GM18511 (cell line): ENCODE measurements at regions not wholly inside any gene's neighbourhood (a gene's known extent, or its start where the extent isn't known, plus 50 kb on each side); places are given as distances from the start of the nearest gene placed in this dataset.
"Not testable (repeated sequence)": the region's sequence is repeated elsewhere in the genome, so short reads cannot be mapped to it uniquely, and the experiment has no call there.

Experiments
- ATAC-seq: cut with Tn5 transposase; IDR thresholded peaks from one replicate; pipeline ENCODE4 v1.9.1; 2021; ENCODE audit warnings: mild to moderate bottlenecking, moderate library complexity; ENCODE audit not compliant: unreplicated experiment

GRCh38 chr6:112636650-112637262, 289.6 kb downstream of the RFPL4B start:
- ATAC-seq = no peak

GRCh38 chr6:112639391-112639831, 292.3 kb downstream of the RFPL4B start:
- no peak for ATAC-seq

GRCh38 chr6:112640891-112641290, 293.8 kb downstream of the RFPL4B start:
- no peak for ATAC-seq

- ATAC-seq = no peak
Observed at GRCh38 chr6:112649853-112650252, 302.7 kb downstream of the RFPL4B start.

- no peak for ATAC-seq
Observed at GRCh38 chr6:112651239-112651638, 304.1 kb downstream of the RFPL4B start.

GRCh38 chr6:112659912-112660311, 312.8 kb downstream of the RFPL4B start:
- ATAC-seq = no peak

GRCh38 chr6:112660626-112661025, 313.5 kb downstream of the RFPL4B start:
- no peak for ATAC-seq

- ATAC-seq = no peak
Observed at GRCh38 chr6:112663698-112664097, 316.6 kb downstream of the RFPL4B start.

GRCh38 chr6:112665114-112665513, 318.0 kb downstream of the RFPL4B start:
- no peak for ATAC-seq

- ATAC-seq = no peak
Observed at GRCh38 chr6:112665815-112666214, 318.7 kb downstream of the RFPL4B start.

- ATAC-seq = no peak
Observed at GRCh38 chr6:112667427-112667826, 320.3 kb downstream of the RFPL4B start.

- no peak for ATAC-seq
Observed at GRCh38 chr6:112680091-112680490, 333.0 kb downstream of the RFPL4B start.

- ATAC-seq = no peak
Observed at GRCh38 chr6:112682071-112682470, 334.9 kb downstream of the RFPL4B start.

- ATAC-seq = no peak
Observed at GRCh38 chr6:112683106-112683505, 336.0 kb downstream of the RFPL4B start.

GRCh38 chr6:112683926-112684325, 336.8 kb downstream of the RFPL4B start:
- ATAC-seq = no peak

GRCh38 chr6:112685521-112686220, 338.5 kb downstream of the RFPL4B start:
- not testable (repeated sequence) for ATAC-seq

GRCh38 chr6:112688487-112689165, 341.5 kb downstream of the RFPL4B start:
- not testable (repeated sequence) for ATAC-seq

- ATAC-seq = not testable (repeated sequence)
Observed at GRCh38 chr6:112689183-112689858, 342.2 kb downstream of the RFPL4B start.

- no peak for ATAC-seq
Observed at GRCh38 chr6:112690497-112691202, 343.5 kb downstream of the RFPL4B start.

- ATAC-seq = no peak
Observed at GRCh38 chr6:112691289-112691688, 344.2 kb downstream of the RFPL4B start.

GRCh38 chr6:112695001-112695400, 347.9 kb downstream of the RFPL4B start:
- ATAC-seq = no peak
